GM21381 (cell line): ENCODE measurements at regions not wholly inside any gene's neighbourhood (a gene's known extent, or its start where the extent isn't known, plus 50 kb on each side); places are given as distances from the start of the nearest gene placed in this dataset.
"Not testable (repeated sequence)": the region's sequence is repeated elsewhere in the genome, so short reads cannot be mapped to it uniquely, and the experiment has no call there.

Experiments
- ATAC-seq: cut with Tn5 transposase; IDR thresholded peaks from one replicate; pipeline ENCODE4 v1.9.1; 2021; ENCODE audit warnings: mild to moderate bottlenecking, moderate library complexity; ENCODE audit not compliant: unreplicated experiment

- ATAC-seq: no peak
Measured at GRCh38 chr6:84975316-84975715, 210.9 kb upstream of the TBX18 start.

- no peak for ATAC-seq
Measured at GRCh38 chr6:84973606-84974005, 209.2 kb upstream of the TBX18 start.

- ATAC-seq: no peak
Measured at GRCh38 chr6:84967965-84968364, 203.6 kb upstream of the TBX18 start.

GRCh38 chr6:84967389-84967788 lies 203.0 kb upstream of the TBX18 start:
- ATAC-seq: no peak

- no peak for ATAC-seq
Measured at GRCh38 chr6:84953111-84953755, 188.8 kb upstream of the TBX18 start.

- ATAC-seq: not testable (repeated sequence)
Measured at GRCh38 chr6:84944926-84945325, 180.5 kb upstream of the TBX18 start.

- no peak for ATAC-seq
Measured at GRCh38 chr6:84943905-84944304, 179.5 kb upstream of the TBX18 start.

- ATAC-seq: not testable (repeated sequence)
Measured at GRCh38 chr6:84941609-84942008, 177.2 kb upstream of the TBX18 start.

GRCh38 chr6:84929212-84929611 lies 164.8 kb upstream of the TBX18 start:
- no peak for ATAC-seq

GRCh38 chr6:84927551-84927950 lies 163.2 kb upstream of the TBX18 start:
- ATAC-seq: no peak

GRCh38 chr6:84926189-84927155 lies 162.1 kb upstream of the TBX18 start:
- ATAC-seq: no peak

GRCh38 chr6:84921891-84922290 lies 157.5 kb upstream of the TBX18 start:
- ATAC-seq: no peak

- no peak for ATAC-seq
Measured at GRCh38 chr6:84920021-84920420, 155.6 kb upstream of the TBX18 start.

- ATAC-seq: no peak
Measured at GRCh38 chr6:84916704-84917103, 152.3 kb upstream of the TBX18 start.

GRCh38 chr6:84912472-84913322 lies 148.3 kb upstream of the TBX18 start:
- ATAC-seq: no peak

GRCh38 chr6:84910906-84911607 lies 146.7 kb upstream of the TBX18 start:
- no peak for ATAC-seq

GRCh38 chr6:84908304-84908904 lies 144.0 kb upstream of the TBX18 start:
- no peak for ATAC-seq

- no peak for ATAC-seq
Measured at GRCh38 chr6:84906514-84906913, 142.1 kb upstream of the TBX18 start.

- no peak for ATAC-seq
Measured at GRCh38 chr6:84905823-84906222, 141.4 kb upstream of the TBX18 start.

- no peak for ATAC-seq
Measured at GRCh38 chr6:84902354-84902928, 138.0 kb upstream of the TBX18 start.
